ENCODE measurements at regions not wholly inside any gene's neighbourhood (a gene's known extent, or its start where the extent isn't known, plus 50 kb on each side); places are given as distances from the start of the nearest gene placed in this dataset.

GRCh38 chr6:1497761-1498105 is 108.4 kb downstream of the FOXF2 start:
- H3K9me3 ChIP-seq, result no peaks in the 10 kb centered on the region
- DNase-seq (no peak), ATAC-seq (no peak)
- intact Hi-C loops (cut with DNase I), result no loop called here
- no peak overlapping the region for H3K27ac ChIP-seq
- no peak for TF ChIP-seq CTCF (IDR thresholded peaks at IDR 0.05)
- no peaks in the 10 kb centered on the region for H3K36me3 ChIP-seq
- no peaks in the 10 kb centered on the region for H3K4me1 ChIP-seq
- H3K27me3 ChIP-seq (ENCODE audit: low read depth), result no peaks in the 10 kb centered on the region
- H3K4me3 ChIP-seq, result no peak overlapping the region

- DNase-seq, result no peak
- H3K27ac ChIP-seq, result no peak overlapping the region
- ATAC-seq, result no peak
- intact Hi-C loops (cut with DNase I), result no loop called here
- TF ChIP-seq CTCF (IDR thresholded peaks at IDR 0.05), result no peak
- H3K36me3 ChIP-seq, result no peaks in the 10 kb centered on the region
- no peaks in the 10 kb centered on the region for H3K9me3 ChIP-seq
- no peak overlapping the region for H3K4me3 ChIP-seq
- no peaks in the 10 kb centered on the region for H3K27me3 ChIP-seq (ENCODE audit: low read depth)
- no peaks in the 10 kb centered on the region for H3K4me1 ChIP-seq
Measured at GRCh38 chr6:1498491-1499113, 109.2 kb downstream of the FOXF2 start.

GRCh38 chr6:1499777-1500176 is 109.9 kb upstream of the FOXC1 start:
- H3K36me3 ChIP-seq, result no peaks in the 10 kb centered on the region
- no peaks in the 10 kb centered on the region for H3K4me1 ChIP-seq
- H3K4me3 ChIP-seq, result no peak overlapping the region
- no peak for TF ChIP-seq CTCF (IDR thresholded peaks at IDR 0.05)
- H3K27ac ChIP-seq, result no peak overlapping the region
- H3K27me3 ChIP-seq (ENCODE audit: low read depth), result no peaks in the 10 kb centered on the region
- DNase-seq, result no peak
- intact Hi-C loops (cut with DNase I), result no loop called here
- no peak for ATAC-seq
- no peaks in the 10 kb centered on the region for H3K9me3 ChIP-seq

- no peak for DNase-seq
- Histone ChIP-seq H3K27me3 (ENCODE audit: low read depth) (no peaks in the 10 kb centered on the region), H3K9me3 (no peaks in the 10 kb centered on the region), H3K27ac (no peak overlapping the region), H3K36me3 (no peaks in the 10 kb centered on the region), H3K4me3 (no peak overlapping the region), H3K4me1 (no peaks in the 10 kb centered on the region)
- intact Hi-C loops (cut with DNase I), result no loop called here
- no peak for ATAC-seq
- TF ChIP-seq CTCF (IDR thresholded peaks at IDR 0.05), result no peak
Measured at GRCh38 chr6:1500913-1501312, 108.8 kb upstream of the FOXC1 start.

- no peak overlapping the region for H3K27ac ChIP-seq
- no peaks in the 10 kb centered on the region for H3K9me3 ChIP-seq
- no peak for TF ChIP-seq CTCF (IDR thresholded peaks at IDR 0.05)
- H3K36me3 ChIP-seq, result no peaks in the 10 kb centered on the region
- intact Hi-C loops (cut with DNase I), result no loop called here
- no peak overlapping the region for H3K4me3 ChIP-seq
- no peak for DNase-seq
- H3K27me3 ChIP-seq (ENCODE audit: low read depth), result peaks cover 1% of the 10 kb centered on the region
- ATAC-seq, result no peak
- H3K4me1 ChIP-seq, result no peaks in the 10 kb centered on the region
Measured at GRCh38 chr6:1502041-1502440, 107.7 kb upstream of the FOXC1 start.

- no peak for TF ChIP-seq CTCF (IDR thresholded peaks at IDR 0.05)
Measured at GRCh38 chr6:1503811-1504210, 105.9 kb upstream of the FOXC1 start.

More at GRCh38 chr6:1503811-1504210, 105.9 kb upstream of the FOXC1 start:
- H3K27ac ChIP-seq, result no peak overlapping the region
- no peak overlapping the region for H3K4me3 ChIP-seq
- H3K36me3 ChIP-seq, result no peaks in the 10 kb centered on the region
- no peaks in the 10 kb centered on the region for H3K9me3 ChIP-seq
- ATAC-seq, result no peak
- H3K27me3 ChIP-seq (ENCODE audit: low read depth), result peaks cover 4% of the 10 kb centered on the region
- no peak for DNase-seq
- no peaks in the 10 kb centered on the region for H3K4me1 ChIP-seq
- intact Hi-C loops (cut with DNase I), result no loop called here
